Kidney epithelial cell (primary cell): ENCODE measurements at regions not wholly inside any gene's neighbourhood (a gene's known extent, or its start where the extent isn't known, plus 50 kb on each side); places are given as distances from the start of the nearest gene placed in this dataset.

Experiments
- DNase-seq: peaks from one replicate; pipeline ENCODE4 v3.0.0-alpha.2; 2010; ENCODE audit warnings: low read depth
- H3K27me3 ChIP-seq: 2 replicates; pipeline ENCODE4 v1.6.0; 2011; ENCODE audit warnings: low read length; ENCODE audit not compliant: control insufficient read depth, insufficient read depth
- H3K36me3 ChIP-seq: 2 replicates; pipeline ENCODE4 v1.5.1; 2011; ENCODE audit warnings: low read length; ENCODE audit not compliant: control insufficient read depth, insufficient read depth
- H3K4me3 ChIP-seq: 2 replicates; pipeline ENCODE4 v1.5.1; 2011; ENCODE audit warnings: low read depth, mild to moderate bottlenecking, control low read depth, low read length
- TF ChIP-seq, protein P1 (sequence below): IDR thresholded peaks from 2 replicates; pipeline ENCODE4 v1.5.1; 2011; ENCODE audit warnings: mild to moderate bottlenecking, moderate library complexity, low read length, control low read depth, inconsistent platforms; ENCODE audit not compliant: insufficient read depth, poor library complexity, severe bottlenecking

DNA sequence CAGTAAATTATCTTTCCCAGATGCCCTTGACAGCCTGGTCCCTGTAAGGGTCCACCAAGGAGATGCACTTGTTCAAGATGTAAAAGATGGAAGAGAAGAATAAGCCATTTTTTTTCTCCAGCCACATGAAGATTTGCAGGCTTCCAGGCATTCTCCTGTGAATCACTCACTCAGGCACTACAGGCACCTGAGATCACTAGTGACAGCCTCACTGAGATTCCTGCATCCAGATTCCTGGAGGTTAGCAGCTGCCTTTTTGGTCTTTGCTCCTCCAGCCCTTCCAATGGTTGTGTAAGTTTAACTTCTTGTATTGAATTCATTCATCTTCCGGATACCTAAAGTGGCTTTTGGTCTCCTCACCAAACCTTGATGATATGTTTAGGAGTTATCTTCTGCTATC is 630.2 kb upstream of the CADM1 start:
- H3K36me3 ChIP-seq, result no peaks in the 10 kb centered on the region
- TF ChIP-seq, protein P1, sequence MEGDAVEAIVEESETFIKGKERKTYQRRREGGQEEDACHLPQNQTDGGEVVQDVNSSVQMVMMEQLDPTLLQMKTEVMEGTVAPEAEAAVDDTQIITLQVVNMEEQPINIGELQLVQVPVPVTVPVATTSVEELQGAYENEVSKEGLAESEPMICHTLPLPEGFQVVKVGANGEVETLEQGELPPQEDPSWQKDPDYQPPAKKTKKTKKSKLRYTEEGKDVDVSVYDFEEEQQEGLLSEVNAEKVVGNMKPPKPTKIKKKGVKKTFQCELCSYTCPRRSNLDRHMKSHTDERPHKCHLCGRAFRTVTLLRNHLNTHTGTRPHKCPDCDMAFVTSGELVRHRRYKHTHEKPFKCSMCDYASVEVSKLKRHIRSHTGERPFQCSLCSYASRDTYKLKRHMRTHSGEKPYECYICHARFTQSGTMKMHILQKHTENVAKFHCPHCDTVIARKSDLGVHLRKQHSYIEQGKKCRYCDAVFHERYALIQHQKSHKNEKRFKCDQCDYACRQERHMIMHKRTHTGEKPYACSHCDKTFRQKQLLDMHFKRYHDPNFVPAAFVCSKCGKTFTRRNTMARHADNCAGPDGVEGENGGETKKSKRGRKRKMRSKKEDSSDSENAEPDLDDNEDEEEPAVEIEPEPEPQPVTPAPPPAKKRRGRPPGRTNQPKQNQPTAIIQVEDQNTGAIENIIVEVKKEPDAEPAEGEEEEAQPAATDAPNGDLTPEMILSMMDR, result no peak

DNA sequence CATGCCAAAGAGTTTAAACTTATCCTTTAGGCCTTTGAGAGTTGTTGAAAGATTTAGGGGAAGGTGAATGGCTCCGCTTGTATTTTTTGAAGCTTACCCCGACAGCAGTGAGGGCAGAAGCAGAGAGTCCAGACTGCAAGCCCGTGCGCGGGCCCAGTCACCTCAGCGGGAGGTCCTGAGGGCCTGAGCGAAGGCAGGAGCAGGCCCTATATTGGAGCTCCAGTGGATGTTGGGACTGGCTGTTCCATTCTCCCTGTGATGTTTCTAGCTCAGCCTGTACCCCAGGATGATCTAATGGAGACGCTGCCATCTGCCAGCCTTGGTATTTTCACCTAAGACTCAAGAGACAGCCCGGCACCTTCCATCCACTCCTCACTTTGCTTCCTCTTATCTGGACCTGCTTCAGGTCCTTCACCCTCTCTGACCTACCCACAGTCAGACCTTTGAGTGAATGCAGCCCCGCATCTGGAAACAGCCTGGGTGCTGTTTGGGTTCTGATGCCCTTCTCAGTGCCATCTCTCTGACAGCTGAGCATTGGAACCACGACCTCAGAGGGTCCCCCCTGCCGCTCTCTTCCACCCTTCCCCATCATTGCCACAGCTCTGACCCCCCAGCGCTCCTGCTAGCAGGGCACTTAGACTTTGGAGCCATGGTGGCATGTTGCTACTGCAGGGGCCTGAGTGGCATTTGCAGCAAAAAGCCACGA is 628.2 kb upstream of the CADM1 start:
- H3K27me3 ChIP-seq, result no peaks in the 10 kb centered on the region
- no peak overlapping the region for H3K4me3 ChIP-seq
- TF ChIP-seq, protein P1, result no peak
- no peaks in the 10 kb centered on the region for H3K36me3 ChIP-seq
- DNase-seq, result no peak

More for the DNA sequence above, 630.2 kb upstream of the CADM1 start:
- H3K4me3 ChIP-seq, result no peak overlapping the region
- no peaks in the 10 kb centered on the region for H3K27me3 ChIP-seq
- no peak for DNase-seq

DNA sequence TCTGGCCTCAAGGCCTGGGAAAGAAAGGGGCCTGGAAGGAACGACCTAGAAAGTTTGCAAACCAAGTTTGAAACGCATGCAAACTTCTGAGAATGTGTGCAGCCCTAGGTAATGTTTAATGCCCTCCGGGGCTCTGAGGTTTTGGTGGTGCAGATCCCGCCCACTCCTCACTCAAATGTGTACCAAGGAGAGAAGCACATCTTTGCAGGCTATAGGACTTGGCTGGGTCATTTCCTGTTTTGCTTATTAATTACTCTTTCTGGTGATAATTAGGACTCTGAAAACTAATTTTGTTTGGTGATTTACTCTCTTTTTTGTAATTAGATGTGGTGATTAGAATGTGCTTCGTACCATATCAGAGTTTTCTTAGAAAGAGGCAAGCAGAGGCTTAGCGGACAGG is 625.9 kb upstream of the CADM1 start:
- no peaks in the 10 kb centered on the region for H3K36me3 ChIP-seq
- TF ChIP-seq, protein P1, result no peak
- no peak for DNase-seq
- H3K27me3 ChIP-seq, result no peaks in the 10 kb centered on the region
- H3K4me3 ChIP-seq, result no peak overlapping the region

DNA sequence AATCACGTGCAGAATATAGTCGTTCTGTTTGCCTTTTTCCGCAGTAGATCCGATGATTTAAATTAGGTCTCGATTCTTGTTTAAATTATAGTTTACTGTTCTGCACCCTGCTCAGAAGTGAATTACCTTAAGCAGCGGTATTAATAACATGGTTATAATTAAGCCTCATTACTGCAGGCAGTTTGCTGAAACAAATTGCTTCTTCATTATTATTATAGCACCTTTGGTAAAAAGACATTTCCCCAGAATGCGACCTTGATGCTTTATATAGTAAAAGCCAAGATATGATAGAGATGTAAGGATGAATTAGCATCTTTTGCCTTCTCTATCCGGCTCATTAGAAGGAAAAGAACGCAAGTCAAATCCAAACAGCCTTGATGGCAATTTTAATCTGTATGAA is 625.2 kb upstream of the CADM1 start:
- DNase-seq, result no peak
- no peaks in the 10 kb centered on the region for H3K36me3 ChIP-seq
- H3K27me3 ChIP-seq, result no peaks in the 10 kb centered on the region

DNA sequence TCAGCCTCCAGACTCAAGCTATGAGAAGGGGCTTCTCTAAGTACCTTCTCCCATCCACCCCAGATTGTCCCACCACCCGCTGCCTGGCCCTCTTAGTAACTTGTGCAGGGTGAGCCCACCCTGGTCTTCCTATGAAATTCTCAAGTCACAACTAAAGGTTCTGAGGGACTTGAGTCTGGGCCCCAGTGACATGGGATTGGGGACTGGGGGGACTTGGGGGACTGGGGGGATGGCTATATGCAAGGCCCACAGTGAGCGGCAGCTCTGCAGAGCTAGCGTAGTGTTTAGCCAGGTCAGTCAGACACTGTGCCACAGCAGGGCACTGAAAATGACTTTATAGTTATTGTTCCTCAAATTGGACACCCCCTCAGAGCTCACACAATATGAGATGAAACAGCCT is 622.3 kb upstream of the CADM1 start:
- TF ChIP-seq, protein P1, result no peak
- H3K27me3 ChIP-seq, result no peaks in the 10 kb centered on the region
- no peaks in the 10 kb centered on the region for H3K36me3 ChIP-seq
- no peak for DNase-seq
- H3K4me3 ChIP-seq, result no peak overlapping the region

More for the DNA sequence above, 625.2 kb upstream of the CADM1 start:
- no peak overlapping the region for H3K4me3 ChIP-seq
- TF ChIP-seq, protein P1, result no peak
